GM12874 (cell line): ENCODE measurements at regions not wholly inside any gene's neighbourhood (a gene's known extent, or its start where the extent isn't known, plus 50 kb on each side); places are given as distances from the start of the nearest gene placed in this dataset.

ENCODE experiments used
- TF ChIP-seq, protein P1 (sequence below): IDR thresholded peaks from 2 replicates; pipeline ENCODE4 v1.5.1; 2011; ENCODE audit warnings: low read depth, mild to moderate bottlenecking, control low read depth, low read length, moderate library complexity; ENCODE audit not compliant: insufficient read depth

DNA sequence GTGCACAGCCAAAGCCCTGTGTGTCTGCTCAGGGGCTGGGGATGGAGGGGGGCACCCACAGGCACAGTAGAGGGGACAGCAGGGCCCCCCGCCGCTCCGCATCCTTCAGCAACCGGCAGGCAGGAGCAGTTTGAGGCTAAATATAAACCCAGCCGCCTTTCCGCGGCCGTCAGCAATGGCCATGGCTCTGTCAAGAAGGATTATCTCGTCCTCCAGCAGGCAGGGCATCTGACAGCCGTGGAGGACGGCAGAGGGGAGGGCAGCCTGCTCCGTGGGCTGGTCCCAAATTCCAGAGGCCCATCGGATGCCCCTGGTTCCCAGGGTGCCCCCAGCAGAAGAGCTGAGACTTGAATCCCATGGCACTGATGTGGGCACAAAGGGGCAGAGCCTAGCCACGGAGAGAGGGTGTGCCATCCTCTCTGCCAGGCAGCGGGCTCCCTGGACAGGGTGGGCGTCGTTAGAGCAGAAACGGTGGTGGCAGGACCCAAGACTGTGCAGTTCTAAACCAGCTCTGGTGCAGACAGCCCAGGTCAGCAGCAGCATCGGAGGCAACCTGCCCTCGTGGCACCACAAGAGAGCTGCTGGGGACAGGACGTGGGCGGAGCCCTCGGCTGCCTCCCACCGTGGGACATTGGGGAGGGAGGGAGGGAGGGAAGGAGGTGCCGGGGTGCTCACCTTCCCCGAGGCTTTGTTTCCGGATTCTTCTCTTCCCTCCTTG, 198.8 kb upstream of the CIBAR2 start:
- TF ChIP-seq, protein P1, sequence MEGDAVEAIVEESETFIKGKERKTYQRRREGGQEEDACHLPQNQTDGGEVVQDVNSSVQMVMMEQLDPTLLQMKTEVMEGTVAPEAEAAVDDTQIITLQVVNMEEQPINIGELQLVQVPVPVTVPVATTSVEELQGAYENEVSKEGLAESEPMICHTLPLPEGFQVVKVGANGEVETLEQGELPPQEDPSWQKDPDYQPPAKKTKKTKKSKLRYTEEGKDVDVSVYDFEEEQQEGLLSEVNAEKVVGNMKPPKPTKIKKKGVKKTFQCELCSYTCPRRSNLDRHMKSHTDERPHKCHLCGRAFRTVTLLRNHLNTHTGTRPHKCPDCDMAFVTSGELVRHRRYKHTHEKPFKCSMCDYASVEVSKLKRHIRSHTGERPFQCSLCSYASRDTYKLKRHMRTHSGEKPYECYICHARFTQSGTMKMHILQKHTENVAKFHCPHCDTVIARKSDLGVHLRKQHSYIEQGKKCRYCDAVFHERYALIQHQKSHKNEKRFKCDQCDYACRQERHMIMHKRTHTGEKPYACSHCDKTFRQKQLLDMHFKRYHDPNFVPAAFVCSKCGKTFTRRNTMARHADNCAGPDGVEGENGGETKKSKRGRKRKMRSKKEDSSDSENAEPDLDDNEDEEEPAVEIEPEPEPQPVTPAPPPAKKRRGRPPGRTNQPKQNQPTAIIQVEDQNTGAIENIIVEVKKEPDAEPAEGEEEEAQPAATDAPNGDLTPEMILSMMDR = no peak

DNA sequence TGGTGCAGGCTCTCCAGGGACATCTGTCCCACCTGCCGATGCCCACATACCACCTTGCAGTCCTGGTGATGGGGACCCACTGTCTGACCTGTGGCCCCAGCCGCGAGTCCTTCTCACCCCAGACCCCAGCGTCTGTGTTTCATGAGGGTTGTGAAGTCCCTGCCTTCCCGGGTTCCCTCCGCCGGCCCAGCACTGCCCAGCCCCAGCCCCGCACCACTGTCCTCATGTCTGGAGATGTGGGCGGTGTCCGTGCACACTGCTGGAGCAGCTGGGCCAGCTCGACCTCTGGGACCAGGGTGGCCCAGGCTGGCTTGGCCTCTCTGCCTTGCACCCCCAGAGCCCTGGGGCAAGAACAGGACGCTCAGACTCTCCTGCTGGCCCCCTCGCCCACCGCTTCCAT, 199.5 kb upstream of the CIBAR2 start:
- TF ChIP-seq, protein P1 = no peak

DNA sequence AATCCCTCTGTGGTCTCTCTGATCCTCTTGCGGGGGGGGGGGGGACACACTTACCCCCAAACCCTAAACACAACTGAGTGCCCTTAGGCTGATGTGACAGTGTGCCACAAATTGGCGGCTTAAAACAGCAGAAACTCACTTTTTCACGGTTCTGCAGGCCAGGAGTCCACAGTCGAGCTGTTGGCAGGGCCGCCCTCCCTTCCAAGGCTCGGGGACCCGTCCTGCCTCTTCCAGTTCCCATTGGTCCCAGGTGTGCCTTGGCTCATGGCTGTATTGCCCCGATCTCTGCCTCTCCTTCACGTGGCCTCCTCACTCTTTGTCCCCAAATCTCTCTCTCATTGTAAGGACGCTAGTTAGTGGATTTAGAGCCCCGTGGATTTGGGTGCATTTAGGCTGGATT, 199.9 kb upstream of the CIBAR2 start:
- TF ChIP-seq, protein P1 = no peak

DNA sequence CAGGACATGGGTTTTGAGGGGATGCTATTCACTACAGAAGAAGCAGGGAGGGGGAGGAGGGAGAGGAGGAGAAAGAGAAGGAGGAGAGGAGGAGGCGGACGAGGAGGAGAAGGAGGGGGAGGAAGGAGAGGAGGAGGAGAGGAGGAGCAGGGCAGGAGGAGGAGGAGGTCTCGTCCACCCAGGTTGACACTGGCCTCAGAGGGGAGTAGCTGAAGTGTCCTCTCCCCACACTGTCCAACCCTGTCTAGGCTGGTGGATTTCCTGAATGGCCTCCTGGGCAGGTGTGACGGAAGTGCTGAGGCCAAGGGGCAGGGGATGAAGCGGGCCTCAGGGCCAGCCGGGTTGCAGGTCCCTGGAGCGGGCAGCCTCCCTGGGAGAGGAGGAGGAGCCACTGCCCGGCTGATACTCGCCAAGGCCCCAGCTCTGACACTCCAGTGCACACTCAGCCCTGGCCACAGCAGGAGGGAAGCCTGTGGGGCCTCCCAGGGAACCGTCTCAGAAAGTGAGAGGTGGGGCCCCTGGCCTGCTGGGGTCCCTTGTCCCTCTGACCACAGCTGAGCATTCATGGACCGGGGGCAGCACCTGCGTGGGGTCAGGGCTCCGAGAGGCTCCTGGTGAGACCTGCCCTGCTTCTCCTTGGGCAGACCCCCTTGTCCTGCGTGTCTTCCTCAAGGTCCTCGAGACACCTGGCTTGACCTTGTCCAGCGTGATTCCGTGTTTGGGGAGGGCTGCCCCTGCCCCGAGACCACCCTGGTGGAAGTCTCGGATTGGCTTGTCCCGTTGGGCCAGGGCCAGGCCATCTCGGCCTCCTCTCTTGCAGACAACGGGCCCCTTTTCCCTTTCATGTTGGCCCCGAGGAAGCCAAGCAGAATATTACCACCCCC, 200.6 kb upstream of the CIBAR2 start:
- TF ChIP-seq, protein P1 = no peak

DNA sequence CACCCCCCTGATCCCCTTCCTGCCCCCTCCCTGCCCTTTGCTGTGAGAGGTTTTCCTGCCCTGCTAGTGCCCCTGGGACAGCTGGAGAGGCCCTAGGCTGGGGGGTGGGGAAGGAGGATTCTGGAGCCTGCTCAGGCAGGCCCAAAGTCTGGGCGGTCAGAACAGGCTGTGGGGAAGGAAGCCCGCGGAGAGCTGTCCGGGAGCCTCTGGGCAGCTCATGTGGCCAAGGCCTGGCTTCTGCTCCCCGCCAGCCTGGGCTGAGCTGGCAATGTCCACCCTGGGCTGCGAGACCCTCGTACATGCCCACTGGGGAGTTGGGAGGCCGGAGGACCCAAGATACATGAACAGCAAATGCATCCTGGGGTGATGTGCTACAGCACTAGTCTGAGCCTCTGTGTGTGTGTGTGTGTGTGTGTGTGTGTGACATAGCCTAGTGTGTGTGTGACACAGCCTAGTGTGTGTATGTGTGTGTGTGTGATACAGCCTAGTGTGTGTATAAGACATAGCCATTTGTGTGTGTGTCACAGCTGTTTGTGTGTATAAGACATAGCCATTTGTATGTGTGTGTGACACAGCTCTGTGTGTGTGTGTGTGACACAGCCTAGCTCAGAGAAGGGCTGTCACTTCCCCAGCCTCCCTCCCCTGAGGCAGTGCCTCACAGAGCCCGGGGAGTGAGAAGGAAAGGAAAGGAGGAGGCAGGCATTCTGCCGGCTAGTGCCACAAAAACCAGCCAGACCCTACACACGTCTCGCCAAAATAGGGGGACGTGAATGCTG, 201.4 kb upstream of the CIBAR2 start:
- TF ChIP-seq, protein P1 = no peak

DNA sequence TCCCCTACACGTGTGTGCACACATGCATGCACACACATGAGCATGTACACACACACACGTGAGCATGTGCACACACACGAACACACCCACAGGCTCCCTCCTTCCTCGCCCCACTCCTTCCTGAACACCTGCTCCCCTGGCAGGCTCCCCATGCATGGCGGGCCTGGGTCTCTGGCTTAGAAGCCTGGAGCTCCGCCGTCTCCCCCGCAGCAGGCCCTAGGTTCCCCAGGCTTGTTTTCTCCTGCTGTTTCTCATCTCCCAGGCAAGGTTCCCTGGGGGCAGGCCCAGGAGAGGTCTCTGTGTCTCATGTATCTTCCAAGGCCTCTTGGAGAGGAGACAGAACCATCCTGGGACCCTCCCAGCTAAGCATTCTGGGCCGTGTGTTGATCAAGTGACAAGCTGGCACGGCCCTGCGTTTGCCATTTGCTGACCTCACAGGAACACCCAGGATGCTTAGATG, 202.3 kb upstream of the CIBAR2 start:
- TF ChIP-seq, protein P1 = no peak

DNA sequence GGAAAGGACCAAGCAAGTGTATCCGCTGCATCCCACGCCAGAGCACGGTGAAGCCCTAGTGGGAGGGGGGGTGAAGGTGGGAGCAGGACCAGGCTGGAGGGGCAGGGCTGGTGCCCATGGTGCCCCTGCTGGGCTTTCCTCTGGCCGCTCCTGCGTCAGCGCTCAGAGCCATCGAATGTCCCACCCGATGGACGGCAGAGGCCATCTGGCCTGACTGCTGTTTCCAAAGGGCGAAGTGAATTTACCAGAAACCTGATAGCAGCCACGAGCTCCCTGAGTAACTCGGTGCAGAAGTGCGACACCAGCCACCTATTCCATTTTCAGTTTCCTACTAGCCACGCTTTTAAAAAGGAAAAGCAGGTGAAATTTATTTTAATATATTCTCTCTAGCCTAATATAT, 203.6 kb upstream of the CIBAR2 start:
- TF ChIP-seq, protein P1 = no peak
